Natural killer cell (primary cell): ENCODE measurements at regions not wholly inside any gene's neighbourhood (a gene's known extent, or its start where the extent isn't known, plus 50 kb on each side); places are given as distances from the start of the nearest gene placed in this dataset.

Source experiments
- ATAC-seq, 3 donors: fragments of 150-1000 bp in 2 of 3; fragments of 200-7000 bp in 1 of 3; cut with Tn5 transposase; 1 replicate in 1 of 3; 2 replicates in 2 of 3; pipeline ENCODE4 v1.10.0; 2021; ENCODE audit warnings: mild to moderate bottlenecking in 2 of 3, moderate library complexity in 2 of 3
- DNase-seq, 2 donors: peaks; one replicate each; pipeline versions ENCODE4 v3.0.0 to v3.0.0-alpha.2; 2013 to 2021; ENCODE audit warnings: mixed read lengths in 1 of 2
- H3K27ac ChIP-seq: one replicate; pipeline ENCODE4 v1.5.1; 2013; ENCODE audit warnings: mild to moderate bottlenecking, low read length
- H3K27me3 ChIP-seq: one replicate; pipeline ENCODE4 v1.6.1; 2013; ENCODE audit warnings: low read length; ENCODE audit not compliant: control insufficient read depth, insufficient read depth
- H3K36me3 ChIP-seq: one replicate; pipeline ENCODE4 v1.6.1; 2013; ENCODE audit warnings: low read length; ENCODE audit not compliant: control insufficient read depth, insufficient read depth
- H3K4me1 ChIP-seq: one replicate; pipeline ENCODE4 v1.6.1; 2013; ENCODE audit warnings: low read length; ENCODE audit not compliant: control insufficient read depth, insufficient read depth
- H3K4me3 ChIP-seq: one replicate; pipeline ENCODE4 v1.5.1; 2013; ENCODE audit warnings: low read length
- H3K9me3 ChIP-seq: one replicate; pipeline ENCODE4 v1.6.1; 2013; ENCODE audit warnings: low read length; ENCODE audit not compliant: control insufficient read depth, insufficient read depth
- H3K27ac Mint-ChIP-seq, 2 donors: one replicate each; pipeline ENCODE4 v1.8.0; 2022; ENCODE audit warnings: mild to moderate bottlenecking in 2 of 2, mixed read lengths in 2 of 2, moderate library complexity in 1 of 2
- H3K27me3 Mint-ChIP-seq, 2 donors: one replicate each; pipeline ENCODE4 v1.8.0; 2022; ENCODE audit warnings: low read depth in 2 of 2, mixed read lengths in 2 of 2
- H3K36me3 Mint-ChIP-seq: one replicate; pipeline ENCODE4 v1.8.0; 2022; ENCODE audit warnings: mixed read lengths
- H3K4me1 Mint-ChIP-seq, 2 donors: one replicate each; pipeline ENCODE4 v1.8.0; 2022; ENCODE audit warnings: mixed read lengths in 2 of 2
- H3K4me3 Mint-ChIP-seq: one replicate; pipeline ENCODE4 v1.8.0; 2022; ENCODE audit warnings: mild to moderate bottlenecking, moderate library complexity, mixed read lengths
- H3K9me3 Mint-ChIP-seq, 2 donors: one replicate each; pipeline ENCODE4 v1.8.0; 2022; ENCODE audit warnings: mixed read lengths in 2 of 2
- CTCF ChIP-seq: fragments of 200-600 bp; IDR thresholded peaks from one replicate; pipeline ENCODE4 v1.8.0; 2022; ENCODE audit warnings: antibody characterized with exemption
- WGBS: methylation state at CpG from one replicate; pipeline ENCODE4 v1.1.7; 2013; ENCODE audit warnings: missing lambda C conversion rate; ENCODE audit not compliant: insufficient coverage; 5-methylcytosine and 5-hydroxymethylcytosine counted together
- intact Hi-C: fragments of 100-400 bp; cut with micrococcal nuclease; formaldehyde crosslinking; loops from one replicate; pipeline ENCODE4 v1.14.2; 2022

DNA sequence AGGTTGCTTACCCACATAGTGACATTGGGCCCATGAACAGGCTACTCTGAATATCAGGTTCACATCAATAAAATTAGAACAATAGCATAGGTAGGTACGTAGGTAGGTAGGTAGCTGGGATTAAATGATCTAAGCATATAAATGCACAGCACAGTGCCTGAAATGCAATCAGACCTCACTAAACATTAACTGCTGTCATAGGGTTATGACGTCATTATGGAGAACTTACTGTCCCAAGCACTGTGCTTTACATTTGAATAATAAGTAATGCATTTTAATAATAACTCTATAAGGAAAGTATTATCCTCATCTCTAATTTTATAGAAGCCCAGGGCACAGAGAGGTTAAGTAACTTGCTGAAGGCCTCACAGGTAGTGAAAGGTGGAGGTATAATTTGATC is 112.5 kb downstream of the RPS24 start:
- TF ChIP-seq CTCF, result no peak
- peaks cover 8 to 12% of the 10 kb centered on the region in 2 donors for H3K27me3 Mint-ChIP-seq
- no peak overlapping the region for H3K4me3 ChIP-seq
- WGBS, result no CpG with 5 or more reads among the region's 2 CpGs
- H3K9me3 ChIP-seq, result no peaks in the 10 kb centered on the region
- no peak overlapping the region for H3K4me3 Mint-ChIP-seq
- no peaks in the 10 kb centered on the region for H3K27me3 ChIP-seq
- DNase-seq, result no peak
- intact Hi-C loops, result no loop called here
- no peaks in the 10 kb centered on the region for H3K4me1 ChIP-seq
- H3K4me1 Mint-ChIP-seq, result no peaks in the 10 kb centered on the region
- ATAC-seq, result no peak
- H3K9me3 Mint-ChIP-seq, result no peaks in the 10 kb centered on the region
- H3K27ac ChIP-seq, result no peak overlapping the region
- H3K36me3 ChIP-seq, result no peaks in the 10 kb centered on the region
- H3K36me3 Mint-ChIP-seq, result no peaks in the 10 kb centered on the region
- H3K27ac Mint-ChIP-seq, result no peak overlapping the region

GRCh38 chr10:78147202-78147601 is 113.5 kb downstream of the RPS24 start:
- Histone ChIP-seq H3K36me3 (no peaks in the 10 kb centered on the region), H3K4me1 (no peaks in the 10 kb centered on the region), H3K27me3 (no peaks in the 10 kb centered on the region), H3K9me3 (no peaks in the 10 kb centered on the region), H3K4me3 (no peak overlapping the region), H3K27ac (no peak overlapping the region)
- H3K4me1 Mint-ChIP-seq, result no peaks in the 10 kb centered on the region
- DNase-seq (no peak), ATAC-seq (no peak)
- H3K4me3 Mint-ChIP-seq, result no peak overlapping the region
- no peak overlapping the region for H3K27ac Mint-ChIP-seq
- H3K9me3 Mint-ChIP-seq, result no peaks in the 10 kb centered on the region
- intact Hi-C loops, result no loop called here
- TF ChIP-seq CTCF, result no peak
- H3K27me3 Mint-ChIP-seq, result peaks cover 8% of the 10 kb centered on the region in 2 donors
- H3K36me3 Mint-ChIP-seq, result no peaks in the 10 kb centered on the region

- H3K4me1 ChIP-seq, result no peaks in the 10 kb centered on the region
- H3K27ac ChIP-seq, result no peak overlapping the region
- H3K27me3 ChIP-seq, result no peaks in the 10 kb centered on the region
- Mint-ChIP-seq H3K4me3 (no peak overlapping the region), H3K27ac (no peak overlapping the region), H3K36me3 (no peaks in the 10 kb centered on the region), H3K4me1 (no peaks in the 10 kb centered on the region), H3K27me3 (peaks cover 8% of the 10 kb centered on the region in 2 donors), H3K9me3 (no peaks in the 10 kb centered on the region)
- H3K36me3 ChIP-seq, result no peaks in the 10 kb centered on the region
- no peaks in the 10 kb centered on the region for H3K9me3 ChIP-seq
- no peak overlapping the region for H3K4me3 ChIP-seq
- no peak for ATAC-seq
- TF ChIP-seq CTCF, result no peak
- 93% methylated on average over 7 of the region's 7 CpGs for WGBS
- DNase-seq, result no peak
- intact Hi-C loops, result no loop called here
Measured at GRCh38 chr10:78148216-78148960, 114.7 kb downstream of the RPS24 start.

- Histone ChIP-seq H3K27me3 (no peaks in the 10 kb centered on the region), H3K4me1 (no peaks in the 10 kb centered on the region), H3K27ac (no peak overlapping the region), H3K36me3 (no peaks in the 10 kb centered on the region), H3K4me3 (no peak overlapping the region), H3K9me3 (no peaks in the 10 kb centered on the region)
- intact Hi-C loops, result no loop called here
- Mint-ChIP-seq H3K27me3 (peaks cover 4 to 8% of the 10 kb centered on the region in 2 donors), H3K27ac (no peak overlapping the region), H3K4me3 (no peak overlapping the region), H3K9me3 (no peaks in the 10 kb centered on the region), H3K36me3 (no peaks in the 10 kb centered on the region), H3K4me1 (no peaks in the 10 kb centered on the region)
- no peak for DNase-seq
- no peak for TF ChIP-seq CTCF
- WGBS, result 91% methylated on average over 2 of the region's 4 CpGs
- ATAC-seq, result no peak
Measured at GRCh38 chr10:78148961-78149612, 115.4 kb downstream of the RPS24 start.
